ENCODE measurements at regions not wholly inside any gene's neighbourhood (a gene's known extent, or its start where the extent isn't known, plus 50 kb on each side); places are given as distances from the start of the nearest gene placed in this dataset.

DNA sequence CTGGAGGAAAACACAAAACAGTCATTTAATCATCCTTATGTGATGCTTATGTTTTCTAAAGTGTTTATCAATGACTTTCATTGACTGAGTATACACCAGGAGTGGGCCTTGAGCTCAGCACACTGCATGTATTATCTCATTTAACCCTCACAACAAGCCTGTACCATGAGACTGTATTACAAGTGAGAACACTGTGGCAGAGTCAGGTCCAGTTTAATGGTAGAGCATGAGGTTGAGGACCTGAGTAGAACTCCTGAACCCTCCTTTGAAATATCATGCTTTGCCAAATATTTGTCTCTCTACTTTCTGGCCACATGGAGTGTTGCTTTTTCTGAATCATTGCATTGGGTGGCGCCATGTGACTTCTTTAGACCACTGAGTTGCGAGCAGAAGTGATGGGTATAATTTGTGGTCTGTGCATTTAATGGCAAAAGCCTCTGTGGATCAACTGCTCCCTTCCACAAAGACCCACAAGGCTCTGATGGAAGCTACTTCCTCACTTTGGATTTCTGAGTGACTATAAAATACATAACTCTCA lies 65.0 kb upstream of the SIRPG start:
- Mint-ChIP-seq H3K27me3 (ENCODE audit: low read depth) (peaks cover 35% of the 10 kb centered on the region), H3K9me3 (peaks cover 4% of the 10 kb centered on the region), H3K4me1 (no peaks in the 10 kb centered on the region), H3K36me3 (ENCODE audit: low read depth) (no peaks in the 10 kb centered on the region), H3K4me3 (no peak overlapping the region), H3K27ac (ENCODE audit: unreplicated experiment) (no peak overlapping the region)
- no peak for DNase-seq (ENCODE audit: low read depth, low spot score)
- TF ChIP-seq, protein P1, sequence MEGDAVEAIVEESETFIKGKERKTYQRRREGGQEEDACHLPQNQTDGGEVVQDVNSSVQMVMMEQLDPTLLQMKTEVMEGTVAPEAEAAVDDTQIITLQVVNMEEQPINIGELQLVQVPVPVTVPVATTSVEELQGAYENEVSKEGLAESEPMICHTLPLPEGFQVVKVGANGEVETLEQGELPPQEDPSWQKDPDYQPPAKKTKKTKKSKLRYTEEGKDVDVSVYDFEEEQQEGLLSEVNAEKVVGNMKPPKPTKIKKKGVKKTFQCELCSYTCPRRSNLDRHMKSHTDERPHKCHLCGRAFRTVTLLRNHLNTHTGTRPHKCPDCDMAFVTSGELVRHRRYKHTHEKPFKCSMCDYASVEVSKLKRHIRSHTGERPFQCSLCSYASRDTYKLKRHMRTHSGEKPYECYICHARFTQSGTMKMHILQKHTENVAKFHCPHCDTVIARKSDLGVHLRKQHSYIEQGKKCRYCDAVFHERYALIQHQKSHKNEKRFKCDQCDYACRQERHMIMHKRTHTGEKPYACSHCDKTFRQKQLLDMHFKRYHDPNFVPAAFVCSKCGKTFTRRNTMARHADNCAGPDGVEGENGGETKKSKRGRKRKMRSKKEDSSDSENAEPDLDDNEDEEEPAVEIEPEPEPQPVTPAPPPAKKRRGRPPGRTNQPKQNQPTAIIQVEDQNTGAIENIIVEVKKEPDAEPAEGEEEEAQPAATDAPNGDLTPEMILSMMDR (conservative IDR thresholded peaks at IDR 0.05), result no peak

DNA sequence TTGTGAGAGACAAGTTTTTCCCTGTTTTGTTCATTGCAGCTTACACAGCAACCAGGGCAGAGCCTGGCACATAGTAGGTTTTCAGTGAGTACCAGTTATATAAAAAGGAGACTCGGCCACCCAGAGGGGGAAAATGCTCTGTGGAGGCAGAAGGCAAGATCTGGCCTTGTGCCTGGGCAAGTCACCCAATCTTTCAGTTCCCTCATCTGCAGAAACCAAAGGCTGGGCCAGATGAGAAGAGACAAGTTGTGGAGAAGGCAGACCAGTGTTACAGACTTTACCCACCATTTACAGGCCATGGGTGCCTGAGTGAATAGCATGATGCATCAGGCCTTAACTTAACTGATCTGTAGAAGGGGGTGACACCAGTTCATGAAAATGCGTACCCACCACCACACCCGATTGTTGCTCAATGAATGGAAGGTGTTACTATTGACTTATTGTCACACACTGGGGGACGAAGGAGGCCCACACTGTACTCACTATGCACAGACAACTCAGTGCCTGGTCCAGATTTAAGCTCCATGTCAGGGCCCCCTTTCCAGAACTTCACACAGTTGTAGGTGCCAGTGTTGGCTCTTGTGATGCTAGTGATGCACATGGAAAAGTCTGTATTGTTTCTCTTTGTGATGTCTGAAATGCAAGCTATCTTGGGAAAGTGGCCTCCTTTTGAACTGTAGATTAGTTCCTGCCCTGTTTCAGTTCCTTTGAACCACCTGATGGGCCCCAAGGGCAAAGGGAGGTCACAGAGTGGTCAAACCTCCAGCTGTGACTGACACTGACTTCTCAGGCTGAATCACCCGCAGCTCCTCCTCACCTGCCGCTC lies 64.3 kb upstream of the SIRPG start:
- Mint-ChIP-seq H3K27me3 (ENCODE audit: low read depth) (peaks cover 42% of the 10 kb centered on the region), H3K36me3 (ENCODE audit: low read depth) (no peaks in the 10 kb centered on the region), H3K27ac (ENCODE audit: unreplicated experiment) (no peak overlapping the region), H3K9me3 (peaks cover 4% of the 10 kb centered on the region), H3K4me1 (no peaks in the 10 kb centered on the region), H3K4me3 (no peak overlapping the region)
- no peak for DNase-seq (ENCODE audit: low read depth, low spot score)
- TF ChIP-seq, protein P1 (conservative IDR thresholded peaks at IDR 0.05), result no peak

DNA sequence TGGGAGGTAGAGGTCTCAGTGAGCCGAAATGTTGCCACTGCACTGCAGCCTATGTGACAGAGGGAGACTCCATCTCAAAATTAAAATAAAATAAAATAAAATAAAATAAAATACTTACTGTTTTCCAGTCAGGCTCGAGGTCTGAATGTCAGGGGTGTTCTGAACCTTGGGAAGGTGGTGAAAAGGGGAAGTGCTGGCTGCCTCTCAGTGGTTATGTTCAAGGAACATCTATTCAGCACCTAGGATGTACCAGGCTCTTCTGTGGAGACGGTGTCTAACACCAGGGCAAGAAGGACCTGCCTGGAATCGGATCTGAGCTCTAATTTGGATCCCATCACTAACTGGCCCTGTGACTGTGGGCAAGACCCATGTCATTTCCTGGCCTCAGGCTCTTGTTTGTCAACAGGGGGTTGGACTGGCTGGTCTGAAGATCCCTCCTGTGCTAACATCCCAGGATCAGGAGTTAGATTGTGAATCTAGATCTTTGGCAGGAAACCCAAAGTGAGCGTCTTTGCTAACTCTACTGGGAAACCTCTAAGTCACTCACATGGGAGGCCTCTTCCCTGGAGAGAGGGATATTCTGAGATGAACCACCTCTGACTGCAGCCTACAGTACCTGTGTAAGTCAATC lies 63.4 kb upstream of the SIRPG start:
- Mint-ChIP-seq H3K4me3 (no peak overlapping the region), H3K27ac (ENCODE audit: unreplicated experiment) (no peak overlapping the region), H3K27me3 (ENCODE audit: low read depth) (peaks cover 51% of the 10 kb centered on the region), H3K36me3 (ENCODE audit: low read depth) (no peaks in the 10 kb centered on the region), H3K4me1 (no peaks in the 10 kb centered on the region), H3K9me3 (peaks cover 4% of the 10 kb centered on the region)
- TF ChIP-seq, protein P1 (conservative IDR thresholded peaks at IDR 0.05), result no peak
- DNase-seq (ENCODE audit: low read depth, low spot score), result no peak

DNA sequence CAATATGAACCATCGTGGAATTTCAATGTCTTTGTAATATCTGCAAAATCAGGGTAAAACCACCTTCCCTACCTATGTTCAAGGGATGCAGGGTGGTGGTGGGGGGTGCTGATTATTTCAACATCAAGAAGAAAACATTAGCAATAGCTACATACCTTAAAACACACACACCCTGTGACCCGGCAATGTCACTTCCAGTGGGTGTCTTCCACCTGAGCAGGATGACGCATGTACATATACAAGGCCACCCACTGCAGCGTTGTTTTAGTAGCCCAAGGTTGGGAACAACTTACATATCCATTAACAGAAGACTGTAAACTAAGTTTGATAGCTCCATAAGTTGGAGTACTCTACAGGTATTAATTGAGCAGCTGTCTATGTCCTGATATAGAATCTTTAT lies 62.6 kb upstream of the SIRPG start:
- Mint-ChIP-seq H3K9me3 (peaks cover 4% of the 10 kb centered on the region), H3K4me1 (no peaks in the 10 kb centered on the region), H3K36me3 (ENCODE audit: low read depth) (no peaks in the 10 kb centered on the region), H3K27ac (ENCODE audit: unreplicated experiment) (no peak overlapping the region), H3K4me3 (no peak overlapping the region), H3K27me3 (ENCODE audit: low read depth) (peaks cover 58% of the 10 kb centered on the region)
- DNase-seq (ENCODE audit: low read depth, low spot score), result no peak
- TF ChIP-seq, protein P1 (conservative IDR thresholded peaks at IDR 0.05), result no peak

DNA sequence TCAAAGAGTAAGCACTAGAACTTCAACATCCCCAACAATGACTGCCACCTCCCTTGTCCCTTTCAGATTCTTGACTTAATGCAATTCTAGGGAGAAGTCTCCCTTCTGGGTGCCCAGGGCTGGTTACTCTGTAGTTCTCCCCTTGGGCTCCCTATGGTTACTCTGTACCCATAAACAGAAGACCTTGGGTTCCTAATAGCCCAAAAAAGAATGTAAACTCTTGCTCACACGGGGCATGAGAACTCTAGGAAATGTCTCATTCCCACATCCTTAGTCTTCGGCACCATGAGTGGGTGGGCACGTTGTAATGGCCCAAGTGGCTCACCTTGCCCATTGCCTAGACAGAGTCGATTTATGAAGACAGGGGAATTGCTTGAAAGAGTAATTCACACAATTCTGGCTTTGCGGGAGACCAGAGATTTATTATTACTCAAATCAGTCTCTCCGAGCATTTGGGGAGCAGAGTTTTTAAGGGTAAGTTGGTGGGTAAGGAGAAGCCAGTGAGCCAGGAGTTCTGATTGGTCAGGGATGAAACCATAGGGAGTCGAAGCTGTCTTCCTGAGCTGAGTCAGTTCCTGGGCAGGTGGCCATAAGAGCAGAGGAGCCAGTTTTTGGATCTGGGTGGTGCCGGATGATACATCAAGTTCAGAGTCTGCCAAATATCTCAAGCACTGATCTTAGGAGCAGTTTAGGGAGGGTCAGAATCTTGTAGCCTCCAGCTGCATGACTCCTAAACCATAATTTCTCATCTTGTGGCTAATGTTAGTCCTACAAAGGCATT lies 61.2 kb upstream of the SIRPG start:
- DNase-seq (ENCODE audit: low read depth, low spot score), result no peak
- TF ChIP-seq, protein P1 (conservative IDR thresholded peaks at IDR 0.05), result no peak
- Mint-ChIP-seq H3K4me1 (no peaks in the 10 kb centered on the region), H3K9me3 (no peaks in the 10 kb centered on the region), H3K27me3 (ENCODE audit: low read depth) (peaks cover 58% of the 10 kb centered on the region), H3K36me3 (ENCODE audit: low read depth) (no peaks in the 10 kb centered on the region), H3K27ac (ENCODE audit: unreplicated experiment) (no peak overlapping the region), H3K4me3 (no peak overlapping the region)
